ENCODE measurements at regions not wholly inside any gene's neighbourhood (a gene's known extent, or its start where the extent isn't known, plus 50 kb on each side); places are given as distances from the start of the nearest gene placed in this dataset.

DNA sequence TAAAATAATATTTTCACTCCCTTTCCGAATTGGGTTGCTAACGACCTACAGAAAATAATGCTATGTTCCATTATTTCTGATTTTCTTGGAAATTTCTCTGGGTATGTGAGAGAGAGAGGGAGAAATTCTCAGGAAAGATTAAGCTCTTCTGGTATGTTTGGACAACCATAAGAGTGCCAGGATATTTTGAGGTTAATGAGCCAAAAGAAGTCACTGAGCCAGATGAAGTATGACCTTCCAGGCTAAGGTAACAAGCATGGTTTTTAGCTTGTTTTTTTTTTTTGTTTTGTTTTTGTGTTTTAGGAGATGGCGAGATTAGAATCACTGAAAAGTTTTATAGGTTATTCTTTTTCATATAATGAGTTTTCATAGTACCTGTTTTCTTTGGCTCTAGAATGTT is 171.0 kb upstream of the FOXP2 start:
- DNase-seq (ENCODE audit: unreplicated experiment) = no peak
- BruUV-seq (replicated peaks) = no TSS peak
- ChIA-PET CTCF (no interaction called here), POLR2A (no interaction called here)
- Mint-ChIP-seq H3K27me3 (ENCODE audit: insufficient read depth, unreplicated experiment) (peaks cover 60% of the 10 kb centered on the region), H3K27ac (ENCODE audit: low read depth, unreplicated experiment) (no peak overlapping the region), H3K36me3 (ENCODE audit: insufficient read depth, unreplicated experiment) (no peaks in the 10 kb centered on the region), H3K4me1 (ENCODE audit: insufficient read depth, unreplicated experiment) (no peaks in the 10 kb centered on the region), H3K4me3 (ENCODE audit: unreplicated experiment) (no peak overlapping the region), H3K9me3 (ENCODE audit: unreplicated experiment) (no peaks in the 10 kb centered on the region)
- intact Hi-C loops (cut with micrococcal nuclease) = no loop called here
- TF ChIP-seq CTCF (IDR thresholded peaks at IDR 0.05; ENCODE audit: unreplicated experiment) = no peak

GRCh38 chr7:114242992-114243507 is 171.6 kb upstream of the FOXP2 start:
- POLR2A ChIA-PET = no interaction called here
- no TSS peak for BruUV-seq (replicated peaks)

GRCh38 chr7:114229246-114229645 is 185.4 kb upstream of the FOXP2 start:
- ChIA-PET POLR2A (no interaction called here), CTCF (no interaction called here)
- no TSS peak for BruUV-seq (replicated peaks)
- DNase-seq (ENCODE audit: unreplicated experiment) = no peak
- intact Hi-C loops (cut with micrococcal nuclease) = no loop called here
- Mint-ChIP-seq H3K9me3 (ENCODE audit: unreplicated experiment) (no peaks in the 10 kb centered on the region), H3K4me1 (ENCODE audit: insufficient read depth, unreplicated experiment) (no peaks in the 10 kb centered on the region), H3K27me3 (ENCODE audit: insufficient read depth, unreplicated experiment) (peaks cover 83% of the 10 kb centered on the region), H3K4me3 (ENCODE audit: unreplicated experiment) (no peak overlapping the region), H3K27ac (ENCODE audit: low read depth, unreplicated experiment) (no peak overlapping the region), H3K36me3 (ENCODE audit: insufficient read depth, unreplicated experiment) (no peaks in the 10 kb centered on the region)
- no peak for TF ChIP-seq CTCF (IDR thresholded peaks at IDR 0.05; ENCODE audit: unreplicated experiment)

More at GRCh38 chr7:114242992-114243507, 171.6 kb upstream of the FOXP2 start:
- H3K27me3 Mint-ChIP-seq (ENCODE audit: insufficient read depth, unreplicated experiment) = peaks cover 56% of the 10 kb centered on the region
- CTCF ChIA-PET = no interaction called here
- H3K4me3 Mint-ChIP-seq (ENCODE audit: unreplicated experiment) = no peak overlapping the region
- DNase-seq (ENCODE audit: unreplicated experiment) = no peak
- no peaks in the 10 kb centered on the region for H3K9me3 Mint-ChIP-seq (ENCODE audit: unreplicated experiment)
- H3K36me3 Mint-ChIP-seq (ENCODE audit: insufficient read depth, unreplicated experiment) = no peaks in the 10 kb centered on the region
- H3K4me1 Mint-ChIP-seq (ENCODE audit: insufficient read depth, unreplicated experiment) = no peaks in the 10 kb centered on the region
- intact Hi-C loops (cut with micrococcal nuclease) = no loop called here
- no peak for TF ChIP-seq CTCF (IDR thresholded peaks at IDR 0.05; ENCODE audit: unreplicated experiment)
- no peak overlapping the region for H3K27ac Mint-ChIP-seq (ENCODE audit: low read depth, unreplicated experiment)

DNA sequence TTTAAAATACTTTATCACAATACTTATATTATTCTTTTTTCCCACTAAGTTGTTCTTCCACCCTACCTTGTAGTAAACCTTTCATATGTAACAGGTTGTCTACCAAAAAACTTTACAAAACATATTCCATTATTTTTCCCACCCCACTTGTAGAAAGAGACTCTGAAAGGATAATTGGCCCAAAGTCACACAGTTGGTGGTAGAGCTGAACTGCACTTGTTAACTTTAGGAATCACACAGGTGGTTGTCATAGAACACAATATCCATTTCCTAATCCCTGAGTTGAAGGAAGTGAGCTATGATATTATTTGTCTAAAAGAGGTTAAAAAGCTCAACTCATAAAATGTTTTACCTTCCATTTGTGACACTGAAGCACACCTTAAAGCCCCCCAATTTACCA is 188.8 kb upstream of the FOXP2 start:
- H3K4me3 Mint-ChIP-seq (ENCODE audit: unreplicated experiment) = no peak overlapping the region
- no peak for TF ChIP-seq CTCF (IDR thresholded peaks at IDR 0.05; ENCODE audit: unreplicated experiment)
- ChIA-PET CTCF (no interaction called here), POLR2A (no interaction called here)
- intact Hi-C loops (cut with micrococcal nuclease) = no loop called here
- BruUV-seq (replicated peaks) = no TSS peak
- no peaks in the 10 kb centered on the region for H3K9me3 Mint-ChIP-seq (ENCODE audit: unreplicated experiment)
- no peaks in the 10 kb centered on the region for H3K4me1 Mint-ChIP-seq (ENCODE audit: insufficient read depth, unreplicated experiment)
- H3K36me3 Mint-ChIP-seq (ENCODE audit: insufficient read depth, unreplicated experiment) = no peaks in the 10 kb centered on the region
- peaks cover 83% of the 10 kb centered on the region for H3K27me3 Mint-ChIP-seq (ENCODE audit: insufficient read depth, unreplicated experiment)
- DNase-seq (ENCODE audit: unreplicated experiment) = no peak
- H3K27ac Mint-ChIP-seq (ENCODE audit: low read depth, unreplicated experiment) = no peak overlapping the region
